Lower leg skin (tissue), 3 donors: ENCODE measurements at regions not wholly inside any gene's neighbourhood (a gene's known extent, or its start where the extent isn't known, plus 50 kb on each side); places are given as distances from the start of the nearest gene placed in this dataset.

Source experiments
- POLR2A ChIP-seq, 2 donors: fragments of 450-650 bp; IDR thresholded peaks; one replicate each; pipeline ENCODE4 v1.6.1; 2016 to 2017; ENCODE audit warnings: antibody characterized with exemption in 2 of 2, mild to moderate bottlenecking in 1 of 2, moderate library complexity in 1 of 2
- TF ChIP-seq, protein P1 (sequence below), 3 donors: fragments of 450-650 bp; IDR thresholded peaks; one replicate each; pipeline ENCODE4 v1.5.1; 2016; ENCODE audit warnings: antibody characterized with exemption in 3 of 3, mild to moderate bottlenecking in 3 of 3, moderate library complexity in 2 of 3

DNA sequence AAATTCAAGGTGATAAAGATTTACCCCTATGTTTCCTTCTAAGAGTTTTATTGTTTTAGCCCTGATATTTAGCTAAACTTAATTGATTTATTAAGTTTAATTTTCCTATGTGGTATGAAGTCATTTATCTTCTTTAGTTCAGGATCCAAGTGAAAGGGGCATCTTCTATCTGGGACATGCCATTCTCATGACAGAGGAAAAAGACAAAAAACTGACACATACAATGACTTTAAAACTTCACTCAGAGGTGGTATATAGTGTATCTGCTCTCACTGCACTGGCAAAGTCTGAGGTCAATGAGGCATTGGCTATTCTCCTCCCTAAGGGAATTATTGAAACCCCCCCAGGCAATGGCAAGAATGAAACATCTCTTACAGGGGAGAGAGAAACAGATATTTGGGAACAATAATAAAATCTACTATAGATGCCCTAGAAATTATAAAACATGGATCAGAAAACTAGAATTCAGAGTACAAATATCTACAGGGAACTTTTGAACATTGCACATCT lies 237.4 kb downstream of the MYCN start:
- TF ChIP-seq, protein P1, sequence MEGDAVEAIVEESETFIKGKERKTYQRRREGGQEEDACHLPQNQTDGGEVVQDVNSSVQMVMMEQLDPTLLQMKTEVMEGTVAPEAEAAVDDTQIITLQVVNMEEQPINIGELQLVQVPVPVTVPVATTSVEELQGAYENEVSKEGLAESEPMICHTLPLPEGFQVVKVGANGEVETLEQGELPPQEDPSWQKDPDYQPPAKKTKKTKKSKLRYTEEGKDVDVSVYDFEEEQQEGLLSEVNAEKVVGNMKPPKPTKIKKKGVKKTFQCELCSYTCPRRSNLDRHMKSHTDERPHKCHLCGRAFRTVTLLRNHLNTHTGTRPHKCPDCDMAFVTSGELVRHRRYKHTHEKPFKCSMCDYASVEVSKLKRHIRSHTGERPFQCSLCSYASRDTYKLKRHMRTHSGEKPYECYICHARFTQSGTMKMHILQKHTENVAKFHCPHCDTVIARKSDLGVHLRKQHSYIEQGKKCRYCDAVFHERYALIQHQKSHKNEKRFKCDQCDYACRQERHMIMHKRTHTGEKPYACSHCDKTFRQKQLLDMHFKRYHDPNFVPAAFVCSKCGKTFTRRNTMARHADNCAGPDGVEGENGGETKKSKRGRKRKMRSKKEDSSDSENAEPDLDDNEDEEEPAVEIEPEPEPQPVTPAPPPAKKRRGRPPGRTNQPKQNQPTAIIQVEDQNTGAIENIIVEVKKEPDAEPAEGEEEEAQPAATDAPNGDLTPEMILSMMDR (IDR thresholded peaks at IDR 0.05) = no peak
- TF ChIP-seq POLR2A (IDR thresholded peaks at IDR 0.05) = no peak
